Adrenal gland (tissue), 9 donors: ENCODE measurements at regions not wholly inside any gene's neighbourhood (a gene's known extent, or its start where the extent isn't known, plus 50 kb on each side); places are given as distances from the start of the nearest gene placed in this dataset.

Source experiments
- DNase-seq, 7 donors: peaks; one replicate each; pipeline ENCODE4 v3.0.0-alpha.2; 2019 to 2020
- H3K27ac ChIP-seq, 5 donors: fragments of 200-600 bp; sonication (generic) in 4 of 5; 1 replicate in 3 of 5; 2 replicates in 2 of 5; pipeline versions ENCODE4 v1.5.1 to v1.8.0; 2016 to 2020; ENCODE audit warnings: mild to moderate bottlenecking in 1 of 5
- H3K27me3 ChIP-seq: fragments of 200-600 bp; 2 replicates; pipeline ENCODE4 v1.8.0; 2021
- H3K36me3 ChIP-seq, 2 donors: fragments of 200-600 bp; replicated peaks in 1 of 2; 1 replicate in 1 of 2; 2 replicates in 1 of 2; pipeline versions ENCODE4 v1.5.1 to v1.8.0; 2018 to 2022
- H3K4me1 ChIP-seq, 2 donors: fragments of 200-600 bp; replicated peaks in 1 of 2; 1 replicate in 1 of 2; 2 replicates in 1 of 2; pipeline versions ENCODE4 v1.5.1 to v1.8.0; 2018 to 2021
- H3K4me3 ChIP-seq, 4 donors: fragments of 200-600 bp; sonication (generic) in 3 of 4; one replicate each; pipeline ENCODE4 v1.5.1; 2016 to 2018
- H3K9me3 ChIP-seq, 3 donors: fragments of 200-600 bp; sonication (generic) in 1 of 3; replicated peaks in 1 of 3; 1 replicate in 2 of 3; 2 replicates in 1 of 3; pipeline versions ENCODE4 v1.5.1 to v1.8.0; 2016 to 2021
- POLR2A ChIP-seq, 2 donors: fragments of 450-650 bp; IDR thresholded peaks; one replicate each; pipeline ENCODE4 v1.6.1; 2017; ENCODE audit warnings: antibody characterized with exemption in 2 of 2, mild to moderate bottlenecking in 2 of 2, moderate library complexity in 1 of 2
- WGBS, 4 donors: extraction: QIAGEN DNeasy Blood & Tissue Kit in 2 of 4; methylation state at CpG; one replicate each; pipeline versions ENCODE4 v1.1.5 to v1.1.7; 2013 to 2017; 5-methylcytosine and 5-hydroxymethylcytosine counted together
- intact Hi-C, 2 donors: fragments of 100-400 bp; cut with DNase I; formaldehyde crosslinking; loops; one replicate each; pipeline versions ENCODE4 v1.14.1 to v1.15.0; 2022 to 2023
- TF ChIP-seq, protein P1 (sequence below), 6 experiments: fragments of 450-650 bp in 4 of 6; fragments of 200-600 bp in 2 of 6; sonication (generic) in 1 of 6; IDR thresholded peaks; 1 replicate in 5 of 6; 2 replicates in 1 of 6; pipeline versions ENCODE4 v1.5.1 to v1.8.0; 2016 to 2021; ENCODE audit warnings: antibody characterized with exemption in 6 of 6, mild to moderate bottlenecking in 2 of 6, moderate library complexity in 1 of 6
- donor health status: healthy with polysubstance abuse.
- donor health status: Bipolar disorder and iron deficiency.
- donor health status: DM: yes; HTN: yes; CAD: no.
- donor health status: DM: no; HTN: no; CAD: no.
- donor health status: DM: no; HTN: no; CAD: no.

DNA sequence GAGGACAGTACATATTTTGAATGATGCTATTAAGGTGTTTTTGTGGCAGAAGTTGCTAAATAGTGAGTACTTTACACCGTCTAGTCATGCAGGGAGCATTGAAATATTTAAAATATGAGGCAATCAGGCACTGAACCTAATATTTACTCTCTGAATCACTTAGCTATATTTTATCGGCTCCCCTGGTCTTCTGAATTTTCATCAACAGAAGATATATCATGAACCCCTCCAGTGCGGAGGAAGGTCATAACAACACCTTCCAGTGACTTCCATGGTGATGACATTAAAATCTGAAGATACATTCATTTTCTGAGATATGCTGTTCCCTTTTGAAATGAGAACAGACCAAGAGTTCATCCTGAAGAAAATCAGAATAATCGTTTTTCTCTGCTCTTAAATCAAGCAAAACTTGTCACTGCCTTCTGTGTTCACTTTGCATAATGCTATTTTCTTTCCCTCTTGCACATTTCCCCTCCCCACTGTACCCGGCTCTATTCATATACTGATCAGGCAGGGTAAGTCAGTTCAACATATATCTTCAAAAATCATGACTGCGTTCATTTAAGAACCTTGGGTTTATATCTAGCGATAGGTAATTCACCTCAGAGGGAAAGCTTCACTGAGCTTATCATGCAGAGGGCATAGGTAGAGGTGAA, 729.9 kb upstream of the GYPC start:
- intact Hi-C loops = no loop called here
- Histone ChIP-seq H3K9me3 (no peaks in the 10 kb centered on the region), H3K4me3 (no peak overlapping the region), H3K36me3 (no peaks in the 10 kb centered on the region), H3K4me1 (no peaks in the 10 kb centered on the region), H3K27ac (no peak overlapping the region), H3K27me3 (no peaks in the 10 kb centered on the region)
- TF ChIP-seq, protein P1, sequence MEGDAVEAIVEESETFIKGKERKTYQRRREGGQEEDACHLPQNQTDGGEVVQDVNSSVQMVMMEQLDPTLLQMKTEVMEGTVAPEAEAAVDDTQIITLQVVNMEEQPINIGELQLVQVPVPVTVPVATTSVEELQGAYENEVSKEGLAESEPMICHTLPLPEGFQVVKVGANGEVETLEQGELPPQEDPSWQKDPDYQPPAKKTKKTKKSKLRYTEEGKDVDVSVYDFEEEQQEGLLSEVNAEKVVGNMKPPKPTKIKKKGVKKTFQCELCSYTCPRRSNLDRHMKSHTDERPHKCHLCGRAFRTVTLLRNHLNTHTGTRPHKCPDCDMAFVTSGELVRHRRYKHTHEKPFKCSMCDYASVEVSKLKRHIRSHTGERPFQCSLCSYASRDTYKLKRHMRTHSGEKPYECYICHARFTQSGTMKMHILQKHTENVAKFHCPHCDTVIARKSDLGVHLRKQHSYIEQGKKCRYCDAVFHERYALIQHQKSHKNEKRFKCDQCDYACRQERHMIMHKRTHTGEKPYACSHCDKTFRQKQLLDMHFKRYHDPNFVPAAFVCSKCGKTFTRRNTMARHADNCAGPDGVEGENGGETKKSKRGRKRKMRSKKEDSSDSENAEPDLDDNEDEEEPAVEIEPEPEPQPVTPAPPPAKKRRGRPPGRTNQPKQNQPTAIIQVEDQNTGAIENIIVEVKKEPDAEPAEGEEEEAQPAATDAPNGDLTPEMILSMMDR (IDR thresholded peaks at IDR 0.05) = no peak
- no peak for TF ChIP-seq POLR2A (IDR thresholded peaks at IDR 0.05)
- no peak for DNase-seq
- 52 to 63% (median 57%) methylated on average over 7 of the region's 7 CpGs for WGBS, 4 donors

DNA sequence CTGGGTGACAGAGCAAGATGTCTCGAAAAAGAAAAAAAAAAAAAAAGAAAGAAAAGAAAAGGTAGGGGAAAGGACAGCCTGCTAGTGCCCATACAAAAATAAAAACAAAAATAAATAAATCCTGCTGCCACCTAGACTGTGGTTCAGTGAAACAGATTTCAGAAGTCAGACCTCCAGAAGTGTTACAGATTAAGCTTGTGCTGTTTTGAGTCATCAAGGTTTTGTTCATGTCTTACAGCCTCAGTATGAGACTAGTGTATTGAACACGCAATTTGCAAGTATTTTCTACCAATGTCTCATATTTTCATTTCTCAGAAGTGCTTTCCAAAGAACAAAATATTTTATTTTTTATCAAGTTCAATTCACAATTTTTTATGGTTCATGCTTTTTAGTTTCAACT, 720.4 kb upstream of the GYPC start:
- DNase-seq = no peak
- WGBS, 4 donors = 69 to 87% (median 74%) methylated on average over 2 of the region's 2 CpGs

DNA sequence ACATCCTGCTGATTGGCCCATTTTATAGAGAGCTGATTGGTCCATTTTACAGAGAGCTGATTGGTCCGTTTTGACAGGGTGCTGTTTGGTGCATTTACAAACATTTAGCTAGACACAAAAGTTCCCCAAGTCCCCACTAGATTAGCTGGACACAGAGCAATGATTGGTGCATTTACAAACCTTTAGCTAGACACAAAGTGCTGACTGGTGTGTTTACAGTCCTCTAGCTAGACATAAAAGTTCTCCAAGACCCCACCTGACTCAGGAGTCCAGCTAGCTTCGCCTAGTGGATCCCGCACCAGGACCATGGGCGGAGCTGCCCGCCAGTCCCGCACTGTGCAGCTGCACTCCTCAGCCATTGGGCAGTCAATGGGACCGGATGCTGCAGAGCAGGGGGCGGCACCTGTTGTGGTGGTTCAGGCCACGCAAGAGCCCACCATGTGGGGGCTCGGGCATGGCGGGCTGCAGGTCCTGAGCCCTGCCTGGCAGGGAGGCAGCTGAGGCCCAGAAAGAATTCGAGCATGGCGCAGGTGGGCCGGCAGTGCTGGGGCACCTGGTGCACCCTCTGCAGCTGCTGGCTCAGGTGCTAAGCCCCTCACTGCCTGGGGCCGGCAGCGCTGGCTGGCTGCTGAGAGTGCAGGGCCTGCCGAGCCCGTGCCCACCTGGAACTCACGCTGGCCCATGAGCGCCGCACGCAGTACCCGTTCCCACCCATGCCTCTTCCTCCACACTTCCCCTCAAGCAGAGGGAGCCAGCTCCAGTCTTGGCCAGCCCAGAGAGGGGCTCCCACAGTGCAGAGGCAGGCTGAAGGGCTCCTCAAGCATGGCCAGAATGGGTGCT, 713.2 kb upstream of the GYPC start:
- Histone ChIP-seq H3K9me3 (peaks cover 0 to 7% (median 0%) of the 10 kb centered on the region in 3 donors), H3K36me3 (no peaks in the 10 kb centered on the region), H3K27ac (no peak overlapping the region), H3K4me1 (no peaks in the 10 kb centered on the region), H3K4me3 (no peak overlapping the region), H3K27me3 (no peaks in the 10 kb centered on the region)
- TF ChIP-seq, protein P1 (IDR thresholded peaks at IDR 0.05) = no peak
- TF ChIP-seq POLR2A (IDR thresholded peaks at IDR 0.05) = no peak
- intact Hi-C loops = no loop called here
- 80 to 92% (median 89%) methylated on average over 7 to 23 of the region's 23 CpGs for WGBS, 4 donors
- DNase-seq = no peak

More for the DNA sequence above, 720.4 kb upstream of the GYPC start:
- Histone ChIP-seq H3K27ac (no peak overlapping the region), H3K4me1 (no peaks in the 10 kb centered on the region), H3K36me3 (no peaks in the 10 kb centered on the region), H3K4me3 (no peak overlapping the region), H3K27me3 (no peaks in the 10 kb centered on the region), H3K9me3 (peaks cover 0 to 7% (median 0%) of the 10 kb centered on the region in 3 donors)
- intact Hi-C loops = no loop called here
- TF ChIP-seq, protein P1 (IDR thresholded peaks at IDR 0.05) = no peak
- TF ChIP-seq POLR2A (IDR thresholded peaks at IDR 0.05) = no peak

DNA sequence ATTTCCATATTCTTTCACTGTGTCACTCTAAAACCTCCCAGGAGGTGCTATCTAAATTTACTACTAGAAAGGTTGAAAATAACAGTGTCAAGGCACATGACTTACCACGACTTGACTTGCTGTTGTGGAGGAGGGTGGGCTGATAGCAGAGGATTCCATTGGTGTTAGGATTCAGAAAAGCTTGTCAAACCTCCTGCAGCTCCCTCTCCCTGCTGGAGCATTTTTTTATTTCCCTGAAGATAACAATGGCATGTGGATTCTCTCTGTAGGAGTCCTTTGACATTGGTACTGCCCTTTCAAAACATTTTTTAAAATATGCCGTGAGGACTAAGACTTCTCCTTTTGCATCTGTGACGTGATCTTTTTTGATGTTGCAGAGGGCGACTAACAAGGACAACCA, 696.9 kb upstream of the GYPC start:
- intact Hi-C loops = no loop called here
- WGBS, 4 donors = 22 to 31% (median 30%) methylated on average over 4 of the region's 4 CpGs
- Histone ChIP-seq H3K9me3 (no peaks in the 10 kb centered on the region), H3K27me3 (no peaks in the 10 kb centered on the region), H3K36me3 (no peaks in the 10 kb centered on the region), H3K4me3 (no peak overlapping the region), H3K4me1 (no peaks in the 10 kb centered on the region), H3K27ac (no peak overlapping the region)
- no peak for TF ChIP-seq POLR2A (IDR thresholded peaks at IDR 0.05)
- TF ChIP-seq, protein P1 (IDR thresholded peaks at IDR 0.05) = no peak
- no peak for DNase-seq
